ENCODE measurements at regions not wholly inside any gene's neighbourhood (a gene's known extent, or its start where the extent isn't known, plus 50 kb on each side); places are given as distances from the start of the nearest gene placed in this dataset.
A peak's percentile ranks its signal among the peaks of the same experiment; 100 is the strongest.

DNA sequence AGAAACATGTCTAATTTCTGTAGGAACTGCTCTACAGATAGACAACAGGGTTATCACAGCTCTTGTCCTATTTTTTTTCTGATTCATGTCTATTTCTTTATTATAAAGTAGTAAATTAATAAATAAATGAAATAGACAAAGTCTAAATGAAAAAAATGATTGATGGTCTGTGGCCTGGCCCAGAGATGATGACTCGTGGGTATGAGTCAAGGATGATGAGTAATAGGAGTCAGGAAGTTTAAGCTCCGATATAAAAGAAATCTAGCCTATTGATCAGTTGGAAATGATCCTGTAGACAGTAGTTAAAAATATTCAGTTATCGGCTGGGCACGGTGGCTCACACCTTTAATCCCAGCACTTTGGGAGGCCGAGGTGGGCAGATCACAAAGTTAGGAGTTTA lies 90.6 kb upstream of the RTL1 start:
- no peaks in the 10 kb centered on the region for H3K9me1 ChIP-seq (replicated peaks; ENCODE audit: control insufficient read depth, extremely low read depth, insufficient read depth, low read length)
- peak; percentile 38 for DNase-seq (ENCODE audit: low read depth, low spot score)
- intact Hi-C loops (cut with micrococcal nuclease) (loop anchor here (5.0 kb wide), 2 partner anchors 52 to 103 kb away; no protein-coding TSS in a partner anchor), dilution Hi-C loops (cut with MboI; ENCODE audit: extremely low pct_ligation_motif_present, low sequenced_read_pairs) (no loop called here)
- no peaks in the 10 kb centered on the region for H4K20me1 ChIP-seq (replicated peaks; ENCODE audit: control insufficient read depth, extremely low read depth, insufficient read depth, low read length)
- H2AFZ ChIP-seq (ENCODE audit: low read depth, low read length) = no peak overlapping the region
- H3K4me2 ChIP-seq (ENCODE audit: insufficient read depth, low read length) = no peak overlapping the region
- H3K36me3 ChIP-seq (ENCODE audit: control insufficient read depth in 2 of 2, extremely low read depth in 1 of 2, insufficient read depth in 2 of 2, low read length in 2 of 2) = peaks cover 0 to 2% of the 10 kb centered on the region in 2 experiments
- no peak for FAIRE-seq
- H3K4me3 ChIP-seq (replicated peaks in 1 of 3; ENCODE audit: insufficient read depth in 1 of 3, low read depth in 1 of 3, low read length in 3 of 3) = no peak overlapping the region
- H3K79me2 ChIP-seq (ENCODE audit: control insufficient read depth, insufficient read depth, low read length) = no peaks in the 10 kb centered on the region
- TF ChIP-seq, protein P1, sequence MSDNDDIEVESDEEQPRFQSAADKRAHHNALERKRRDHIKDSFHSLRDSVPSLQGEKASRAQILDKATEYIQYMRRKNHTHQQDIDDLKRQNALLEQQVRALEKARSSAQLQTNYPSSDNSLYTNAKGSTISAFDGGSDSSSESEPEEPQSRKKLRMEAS (IDR thresholded peaks at IDR 0.05; ENCODE audit: insufficient read depth, insufficient read length) = no peak
- peak; percentile 81 for TF ChIP-seq FOS (IDR thresholded peaks at IDR 0.05; ENCODE audit: borderline replicate concordance, insufficient read depth, low read length)
- no peak for TF ChIP-seq MYC (IDR thresholded peaks at IDR 0.05; ENCODE audit: low read depth, low read length)
- no peak for TF ChIP-seq EZH2 (IDR thresholded peaks at IDR 0.05; ENCODE audit: borderline replicate concordance, low read depth, low read length, severe bottlenecking)
- peak; percentile 60 for TF ChIP-seq JUN (IDR thresholded peaks at IDR 0.05; ENCODE audit: borderline replicate concordance, insufficient read depth, insufficient read length, low read depth)
- TF ChIP-seq POLR2A (IDR thresholded peaks at IDR 0.05; ENCODE audit: low read depth, low read length) = no peak
- no peak for TF ChIP-seq POLR2AphosphoS5 (IDR thresholded peaks at IDR 0.05; ENCODE audit: insufficient read depth, low read depth, low read length)
- TF ChIP-seq, protein P2, sequence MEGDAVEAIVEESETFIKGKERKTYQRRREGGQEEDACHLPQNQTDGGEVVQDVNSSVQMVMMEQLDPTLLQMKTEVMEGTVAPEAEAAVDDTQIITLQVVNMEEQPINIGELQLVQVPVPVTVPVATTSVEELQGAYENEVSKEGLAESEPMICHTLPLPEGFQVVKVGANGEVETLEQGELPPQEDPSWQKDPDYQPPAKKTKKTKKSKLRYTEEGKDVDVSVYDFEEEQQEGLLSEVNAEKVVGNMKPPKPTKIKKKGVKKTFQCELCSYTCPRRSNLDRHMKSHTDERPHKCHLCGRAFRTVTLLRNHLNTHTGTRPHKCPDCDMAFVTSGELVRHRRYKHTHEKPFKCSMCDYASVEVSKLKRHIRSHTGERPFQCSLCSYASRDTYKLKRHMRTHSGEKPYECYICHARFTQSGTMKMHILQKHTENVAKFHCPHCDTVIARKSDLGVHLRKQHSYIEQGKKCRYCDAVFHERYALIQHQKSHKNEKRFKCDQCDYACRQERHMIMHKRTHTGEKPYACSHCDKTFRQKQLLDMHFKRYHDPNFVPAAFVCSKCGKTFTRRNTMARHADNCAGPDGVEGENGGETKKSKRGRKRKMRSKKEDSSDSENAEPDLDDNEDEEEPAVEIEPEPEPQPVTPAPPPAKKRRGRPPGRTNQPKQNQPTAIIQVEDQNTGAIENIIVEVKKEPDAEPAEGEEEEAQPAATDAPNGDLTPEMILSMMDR (IDR thresholded peaks at IDR 0.05; ENCODE audit: extremely low read depth in 1 of 2, insufficient read depth in 1 of 2, low read depth in 1 of 2, low read length in 2 of 2) = no peak
- peak; percentile 34 for TF ChIP-seq GATA2 (IDR thresholded peaks at IDR 0.05; ENCODE audit: insufficient read depth, insufficient read length, low read depth, low read length)
- no peaks in the 10 kb centered on the region for H3K9me3 ChIP-seq (replicated peaks; ENCODE audit: control insufficient read depth, insufficient read depth, low read length)
- peaks cover 8% of the 10 kb centered on the region for H3K4me1 ChIP-seq (ENCODE audit: control insufficient read depth, extremely low read depth, insufficient read depth, low read length)
- no TSS peak for BruUV-seq (replicated peaks)
- H3K27ac ChIP-seq (ENCODE audit: insufficient read depth, low read depth, low read length) = no peak overlapping the region
- no peak overlapping the region for H3K9ac ChIP-seq (replicated peaks; ENCODE audit: extremely low read depth, insufficient read depth, low read length)
- ChIA-PET POLR2A (no interaction called here), CTCF (interaction anchor here (1.0 to 1.1 kb wide), 2 partner anchors 12 to 95 kb away, joined by 4 read pairs; no protein-coding TSS in a partner anchor)
- no peaks in the 10 kb centered on the region for H3K27me3 ChIP-seq (ENCODE audit: control insufficient read depth in 2 of 2, insufficient read depth in 2 of 2, low read length in 2 of 2)

All from endothelial cell of umbilical vein (primary cell).